GM18868 (cell line): ENCODE measurements at regions not wholly inside any gene's neighbourhood (a gene's known extent, or its start where the extent isn't known, plus 50 kb on each side); places are given as distances from the start of the nearest gene placed in this dataset.
"Not testable (repeated sequence)": the region's sequence is repeated elsewhere in the genome, so short reads cannot be mapped to it uniquely, and the experiment has no call there.

Source experiments
- ATAC-seq: cut with Tn5 transposase; IDR thresholded peaks from one replicate; pipeline ENCODE4 v1.9.1; 2021; ENCODE audit warnings: mild to moderate bottlenecking, moderate library complexity; ENCODE audit not compliant: unreplicated experiment

DNA sequence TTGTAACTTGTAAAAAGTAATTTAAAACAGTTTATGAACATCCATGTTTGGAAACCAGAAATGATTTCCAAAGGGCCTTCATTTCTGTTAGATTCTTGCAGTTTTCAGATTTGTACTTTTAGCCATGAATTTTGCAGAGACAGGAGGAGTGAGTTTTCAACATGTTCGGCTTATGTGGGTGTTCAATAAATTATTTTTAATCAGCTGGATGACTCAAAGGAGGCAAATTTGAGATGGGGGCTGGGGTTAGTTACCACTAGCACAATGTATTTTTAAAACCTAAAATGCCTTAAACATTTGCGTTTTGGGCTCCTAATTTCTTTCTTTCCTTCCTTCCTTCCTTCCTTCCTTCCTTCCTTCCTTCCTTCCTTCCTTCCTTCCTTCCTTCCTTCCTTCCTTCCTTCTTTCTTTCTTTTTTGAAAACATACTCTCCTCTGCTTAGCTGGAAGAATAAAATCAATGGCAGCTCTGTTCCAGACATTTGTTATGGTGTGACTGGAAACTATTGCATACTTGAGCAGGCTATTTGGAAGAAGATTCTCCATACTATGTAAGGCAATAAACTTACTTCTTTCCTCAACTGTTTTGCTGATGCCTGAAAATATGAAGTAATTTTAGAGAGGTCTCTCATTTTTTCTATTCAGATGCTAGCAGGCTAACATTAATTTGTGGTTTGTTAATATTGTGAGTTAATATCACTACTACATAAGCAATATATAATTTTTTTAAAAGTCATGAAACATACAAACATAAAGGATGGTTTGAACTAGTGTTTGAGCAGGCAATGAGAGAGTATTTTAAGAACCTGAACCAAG lies 394.4 kb downstream of the NYAP2 start:
- ATAC-seq = no peak

DNA sequence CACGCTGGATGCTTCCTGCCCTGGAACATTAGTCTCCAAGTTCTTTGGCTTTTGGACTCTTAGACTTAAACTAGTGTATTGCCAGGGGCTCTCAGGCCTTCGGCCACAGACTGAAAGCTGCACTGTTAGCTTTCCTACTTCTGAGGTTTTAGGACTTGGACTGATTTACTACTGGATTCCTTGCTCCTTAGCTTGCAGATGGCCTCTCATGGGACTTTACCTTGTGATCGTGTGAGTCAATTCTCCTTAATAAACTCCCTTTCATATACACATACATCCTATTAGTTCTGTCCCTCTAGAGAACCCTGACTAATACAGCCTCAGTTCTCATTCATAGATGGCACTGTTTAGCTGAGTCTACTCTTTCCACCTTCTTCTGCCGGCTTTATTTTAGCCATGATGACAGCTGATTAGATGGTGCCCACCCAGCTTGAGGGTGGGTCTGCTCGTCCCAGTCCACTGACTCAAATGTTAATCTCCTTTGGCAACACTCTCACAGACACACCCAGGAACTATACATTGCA lies 389.1 kb downstream of the NYAP2 start:
- ATAC-seq = peak; percentile 36

DNA sequence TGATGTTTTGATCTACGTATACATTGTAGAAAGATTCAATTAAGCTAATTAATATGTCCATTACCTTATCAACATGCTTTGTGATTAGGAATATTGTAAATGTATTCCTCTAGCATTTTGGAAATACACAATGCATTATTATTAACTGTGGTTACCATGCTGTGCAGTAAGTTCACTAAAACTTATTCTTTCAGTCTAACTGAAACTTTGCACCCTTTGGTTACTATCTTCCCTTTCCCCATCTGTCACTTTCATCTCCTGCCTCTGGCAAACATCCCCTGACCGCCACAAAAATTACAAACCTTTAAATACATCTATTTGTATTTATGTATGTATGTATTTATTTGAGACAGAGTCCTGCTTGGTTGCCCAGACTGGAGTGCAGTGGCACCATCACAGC lies 388.0 kb downstream of the NYAP2 start:
- ATAC-seq = no peak

DNA sequence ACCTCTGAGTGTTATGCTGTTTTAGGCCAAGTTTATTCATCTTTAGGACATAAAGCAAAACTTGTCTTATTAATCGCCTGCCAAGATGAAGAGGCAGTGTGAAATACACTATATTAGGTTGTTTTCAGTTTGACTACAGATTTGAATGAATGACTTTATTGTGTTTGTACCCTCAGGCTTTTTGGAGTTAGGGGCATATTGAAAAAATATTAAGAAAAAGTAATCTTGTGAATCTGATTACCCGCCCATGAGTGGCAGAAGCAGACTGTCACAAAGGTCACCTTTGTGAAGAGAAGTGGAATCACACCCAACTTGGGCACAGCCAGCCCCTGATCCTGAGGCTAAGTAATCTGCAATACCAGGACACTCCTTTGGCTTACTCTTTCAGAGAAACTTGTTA lies 382.5 kb downstream of the NYAP2 start:
- ATAC-seq = no peak

DNA sequence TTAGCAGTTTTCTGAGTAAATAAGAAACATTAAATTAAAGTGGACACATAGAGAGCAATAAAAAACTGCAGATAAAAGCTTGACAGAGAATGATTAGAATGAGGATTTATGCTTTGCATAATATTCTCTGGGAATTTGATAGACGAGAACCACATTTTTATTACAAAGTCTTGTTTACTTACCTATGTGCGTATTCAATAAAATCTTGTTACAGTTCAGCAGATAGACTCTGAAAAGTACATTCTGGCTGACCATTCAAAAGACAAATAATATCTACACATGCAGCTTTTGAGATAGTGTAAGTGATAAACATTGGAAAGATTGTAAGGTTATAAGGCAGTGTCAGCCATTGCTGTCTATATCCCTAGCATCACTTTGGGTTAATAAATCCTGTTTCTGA lies 381.6 kb downstream of the NYAP2 start:
- no peak for ATAC-seq

DNA sequence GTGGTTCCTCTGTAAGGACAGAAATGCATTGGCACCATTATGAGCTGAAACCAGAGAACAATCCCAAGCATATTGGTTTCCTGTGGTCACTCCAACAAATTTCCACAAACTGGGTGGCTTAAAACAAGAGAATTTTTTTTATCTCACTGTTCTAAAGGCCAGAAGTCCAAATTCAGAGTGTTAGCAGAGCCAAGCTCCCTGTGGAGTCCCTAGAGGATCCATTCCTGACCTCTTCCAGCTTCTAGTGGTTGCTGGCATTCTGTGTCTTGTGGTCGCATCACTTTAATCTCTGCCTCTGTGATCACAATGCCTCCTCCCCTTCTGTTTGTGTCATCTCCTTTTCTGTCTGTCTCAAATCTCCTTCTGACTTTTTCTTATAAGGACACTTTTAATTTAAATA lies 380.3 kb downstream of the NYAP2 start:
- ATAC-seq = no peak

DNA sequence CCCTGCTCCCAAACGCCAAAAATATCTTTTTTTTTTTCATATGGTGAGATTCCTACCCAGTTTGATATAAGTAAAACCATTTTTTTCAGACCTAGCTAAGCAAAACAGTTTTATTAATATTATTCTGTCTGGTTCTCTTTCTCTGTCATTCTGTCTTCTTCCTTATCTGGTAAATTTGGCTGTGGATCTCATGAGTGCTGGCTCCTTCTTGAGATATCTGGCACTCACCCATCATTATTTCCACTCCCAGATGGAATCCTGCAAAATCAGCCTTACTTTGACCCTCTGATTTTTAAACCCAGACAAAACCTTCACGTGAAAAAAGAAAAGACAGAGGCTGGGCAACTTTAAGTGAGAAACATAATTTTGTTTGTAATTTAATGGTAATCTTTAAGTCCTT lies 373.6 kb downstream of the NYAP2 start:
- no peak for ATAC-seq

DNA sequence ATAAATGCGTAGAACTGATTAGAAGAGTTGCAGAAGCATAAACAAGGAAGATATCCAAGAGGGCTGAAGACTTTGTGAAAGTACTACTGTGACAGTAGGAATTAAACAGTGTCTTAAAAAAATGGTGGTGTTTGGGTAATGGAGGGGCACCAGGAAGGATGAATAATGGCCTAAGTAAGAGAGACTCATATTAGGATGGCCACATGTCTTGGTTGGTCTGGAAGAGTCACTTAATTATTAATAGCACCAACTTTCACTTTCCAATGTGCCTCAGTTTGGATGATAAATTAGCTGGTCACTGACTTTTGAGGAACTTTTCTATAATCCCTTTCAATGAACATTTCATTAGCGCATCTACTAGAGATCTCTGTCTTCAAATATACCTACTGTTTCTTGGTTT lies 372.2 kb downstream of the NYAP2 start:
- no peak for ATAC-seq

DNA sequence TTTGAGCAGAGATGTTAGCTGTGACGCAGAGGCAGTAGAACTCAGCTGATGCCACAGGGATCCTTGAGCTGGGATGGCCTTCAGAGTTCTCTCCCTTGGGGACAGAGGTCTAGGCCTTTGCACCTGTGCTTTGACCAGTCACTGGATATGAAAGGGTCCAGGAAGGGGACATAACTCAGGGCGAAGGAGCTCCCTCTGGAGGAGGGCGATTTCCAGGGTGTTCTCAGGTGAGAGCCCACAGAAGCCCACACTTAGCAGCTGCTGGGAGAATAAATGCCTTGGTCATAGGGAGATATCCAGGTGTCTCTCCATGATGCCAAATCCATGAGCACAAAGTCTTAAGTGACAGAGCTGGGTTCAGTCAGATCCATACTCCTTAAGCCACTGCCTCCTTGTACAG lies 369.2 kb downstream of the NYAP2 start:
- no peak for ATAC-seq

DNA sequence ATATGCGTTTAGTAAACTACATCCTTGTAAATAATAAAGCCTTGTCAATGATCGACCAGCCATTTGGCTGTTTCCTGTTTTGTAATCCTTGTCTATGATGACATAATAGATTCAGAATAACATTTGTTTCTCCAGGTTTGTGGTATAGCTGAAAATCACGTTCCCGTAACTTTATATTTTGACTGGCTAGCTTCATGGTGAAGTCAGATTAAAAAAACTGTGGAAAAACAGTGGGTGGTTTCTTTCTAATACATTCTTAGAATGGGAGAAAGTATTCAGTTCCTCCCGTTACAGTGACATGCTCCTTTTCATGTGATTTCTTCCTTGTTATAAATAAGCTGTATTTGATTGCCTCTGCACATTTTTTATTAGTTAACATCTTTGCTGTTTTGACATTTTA lies 366.9 kb downstream of the NYAP2 start:
- ATAC-seq = no peak

DNA sequence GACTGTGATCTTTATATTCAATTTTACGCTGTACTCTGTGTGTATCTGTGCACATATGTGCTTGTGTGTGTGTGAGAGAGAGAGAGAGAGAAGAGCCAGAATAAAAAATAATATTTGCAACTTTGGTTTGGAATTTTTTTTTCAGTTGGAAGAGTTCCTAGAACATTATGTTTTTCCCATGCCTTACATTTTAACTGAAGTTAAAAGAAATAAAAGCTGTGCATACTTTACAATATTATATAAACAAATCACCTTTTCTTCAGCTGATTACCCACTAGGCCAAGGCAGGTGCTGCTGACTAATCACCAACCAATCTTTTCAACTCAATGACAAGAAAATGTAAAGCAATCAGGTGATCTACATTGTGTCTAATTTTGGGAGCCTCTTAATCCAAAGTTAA lies 366.3 kb downstream of the NYAP2 start:
- ATAC-seq = no peak

DNA sequence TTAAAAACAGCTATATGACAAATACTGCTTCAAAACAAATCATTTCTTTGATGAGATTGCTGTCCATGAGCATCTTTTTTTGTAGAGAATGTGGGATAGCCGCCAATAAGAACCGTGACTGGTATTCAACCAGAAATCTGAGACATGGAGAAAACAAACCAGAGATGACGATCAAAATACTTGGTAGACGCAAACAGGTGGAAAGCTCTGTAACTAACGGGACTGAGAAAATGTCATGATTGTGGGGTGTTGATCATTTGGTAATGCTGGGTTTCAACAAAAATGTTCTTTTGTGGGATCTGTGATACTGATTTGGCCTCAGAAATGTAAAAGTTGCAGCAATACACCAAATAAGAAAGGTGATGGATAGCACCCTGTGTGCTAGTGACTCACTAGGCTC lies 364.8 kb downstream of the NYAP2 start:
- ATAC-seq = no peak

DNA sequence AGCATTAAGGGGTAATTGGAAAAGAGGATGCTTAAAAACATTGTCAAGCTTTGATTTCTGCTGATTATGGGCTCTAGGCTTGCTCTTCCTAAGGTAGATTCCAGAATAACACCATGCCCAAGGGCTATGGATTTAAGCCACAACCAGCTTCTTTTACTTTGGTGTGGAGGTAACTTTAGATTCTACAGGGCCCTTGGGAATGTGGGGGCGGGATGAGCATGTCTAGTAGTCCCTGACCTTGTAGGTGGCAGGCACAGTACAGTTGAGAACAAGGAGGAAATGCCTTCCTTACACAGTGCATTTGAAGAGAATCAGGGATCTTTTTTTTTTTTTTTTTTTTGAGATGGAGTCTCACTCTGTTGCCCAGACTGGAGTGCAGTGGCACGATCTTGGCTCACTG lies 364.2 kb downstream of the NYAP2 start:
- no peak for ATAC-seq

DNA sequence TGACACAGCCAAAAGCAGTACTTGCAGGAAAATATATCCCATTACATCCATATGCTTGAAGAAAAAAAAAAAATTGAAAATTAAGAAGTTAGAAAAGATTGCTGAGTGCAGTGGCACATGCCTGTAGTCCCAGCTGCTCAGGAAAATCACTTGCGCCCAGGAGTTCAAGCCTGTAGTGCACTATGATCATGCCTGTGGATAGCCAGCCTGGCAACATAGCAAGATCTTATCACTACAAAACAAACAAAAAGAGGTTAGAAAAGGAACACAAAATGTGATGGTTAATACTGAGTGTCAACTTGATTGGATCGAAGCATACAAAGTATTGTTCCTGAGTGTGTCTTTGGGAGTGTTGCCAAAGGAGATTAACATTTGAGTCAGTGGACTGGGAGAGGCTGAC lies 361.9 kb downstream of the NYAP2 start:
- no peak for ATAC-seq

DNA sequence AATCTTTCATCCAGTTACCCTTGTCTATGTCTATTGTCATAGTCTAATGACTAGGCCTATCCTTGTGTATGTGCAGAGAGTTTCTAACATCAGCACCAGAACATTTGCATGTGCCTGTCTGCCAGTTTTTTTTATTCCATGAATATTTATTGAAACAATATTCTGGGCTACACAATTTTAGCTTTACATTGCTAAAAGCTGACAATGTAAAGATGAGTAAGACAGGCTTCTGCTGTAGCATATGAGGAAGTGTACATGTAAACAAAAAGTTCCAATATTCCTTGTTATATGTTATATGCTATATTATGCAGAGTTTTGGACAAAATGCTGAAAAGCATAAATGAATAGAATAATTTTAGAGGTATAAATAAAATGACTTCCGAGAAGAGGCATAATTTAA lies 357.7 kb downstream of the NYAP2 start:
- ATAC-seq = no peak

DNA sequence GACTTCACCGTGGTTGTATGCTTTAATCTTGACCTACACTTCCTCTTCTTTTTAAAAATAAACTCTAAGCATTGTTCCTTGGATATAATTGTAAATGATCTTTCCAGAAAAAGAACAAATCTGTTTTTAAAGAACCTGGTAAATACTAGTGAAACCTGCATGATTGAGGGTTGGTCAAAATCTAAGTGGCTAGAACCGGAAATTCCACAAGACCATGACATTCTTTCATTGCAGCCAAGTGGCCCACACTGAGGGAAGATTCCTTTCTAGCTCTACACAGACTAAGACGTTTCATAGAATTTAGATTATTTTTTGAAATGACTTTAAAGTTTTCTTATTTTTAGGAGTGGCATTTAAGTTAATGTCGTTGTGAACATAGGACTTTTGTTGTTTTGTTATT lies 356.7 kb downstream of the NYAP2 start:
- ATAC-seq = no peak

DNA sequence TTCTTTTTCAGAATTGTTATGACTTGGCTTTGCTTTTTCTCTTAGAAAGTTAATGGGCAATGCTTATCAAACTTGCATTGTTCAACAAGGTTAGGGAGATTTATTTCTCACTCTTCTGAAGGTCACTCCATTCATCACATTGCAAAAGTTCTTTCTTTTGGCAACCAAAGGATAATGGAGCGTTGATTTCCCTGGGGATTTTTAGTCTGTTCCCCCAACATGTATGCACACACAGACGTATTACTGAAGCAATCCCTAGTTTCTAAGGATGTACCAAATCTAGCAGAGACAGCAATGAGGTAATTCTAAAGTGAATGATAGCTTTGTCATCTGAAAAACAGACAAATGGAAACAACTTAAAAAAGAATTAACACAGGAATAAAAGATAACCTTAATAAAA lies 349.1 kb downstream of the NYAP2 start:
- ATAC-seq = no peak

DNA sequence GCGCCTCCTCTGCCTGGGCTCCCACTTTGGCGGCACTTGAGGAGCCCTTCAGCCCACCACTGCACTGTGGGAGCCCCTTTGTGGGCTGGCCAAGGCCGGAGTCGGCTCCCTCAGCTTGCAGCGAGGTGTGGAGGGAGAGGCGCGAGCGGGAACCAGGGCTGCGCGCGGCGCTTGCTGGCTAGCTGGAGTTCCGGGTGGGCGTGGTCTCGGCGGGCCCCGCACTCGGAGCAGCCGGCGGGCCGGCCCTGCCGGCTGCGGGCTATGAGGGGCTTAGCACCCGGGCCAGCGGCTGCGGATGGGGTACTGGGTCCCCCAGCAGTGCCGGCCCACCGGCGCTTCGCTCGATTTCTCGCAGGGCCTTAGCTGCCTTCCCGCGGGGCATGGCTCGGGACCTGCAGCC lies 344.5 kb downstream of the NYAP2 start:
- ATAC-seq = not testable (repeated sequence)

DNA sequence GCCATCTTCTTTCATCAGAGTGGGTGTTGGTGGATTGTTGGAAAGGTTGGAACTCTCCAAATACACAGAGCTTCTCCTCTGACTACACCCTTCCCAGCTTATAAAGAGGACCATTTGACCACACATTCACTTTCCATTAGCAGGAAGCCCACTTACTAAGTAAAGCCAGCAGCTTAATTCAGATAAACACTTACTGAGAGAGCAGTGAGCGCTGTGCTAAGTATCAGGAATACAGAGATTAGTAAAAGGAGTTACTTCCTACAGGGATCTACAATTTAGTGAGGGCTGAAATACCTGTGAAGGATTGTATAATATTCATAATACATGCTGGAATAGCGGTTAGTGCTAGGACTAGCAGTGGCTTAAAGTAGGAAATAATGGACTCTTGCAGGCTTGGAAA lies 343.0 kb downstream of the NYAP2 start:
- no peak for ATAC-seq

DNA sequence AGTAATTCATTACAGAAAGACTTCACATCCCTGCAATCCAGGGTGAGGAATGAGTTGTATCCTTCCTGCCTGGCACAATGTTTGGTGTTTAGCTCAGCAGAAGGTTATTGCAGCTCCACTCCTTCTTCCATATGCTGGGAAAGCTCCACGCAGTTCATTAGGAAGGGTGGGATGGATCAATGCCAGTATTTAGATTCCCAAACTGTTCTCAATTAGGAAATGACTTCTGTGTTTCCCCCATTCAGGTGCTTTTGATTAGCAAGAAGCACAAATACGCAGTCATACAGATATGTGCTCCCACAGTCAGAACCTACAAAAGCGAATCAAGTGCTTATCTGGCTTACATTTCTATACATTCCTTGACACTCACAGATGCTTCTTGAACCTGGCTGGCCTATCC lies 340.6 kb downstream of the NYAP2 start:
- ATAC-seq = no peak

DNA sequence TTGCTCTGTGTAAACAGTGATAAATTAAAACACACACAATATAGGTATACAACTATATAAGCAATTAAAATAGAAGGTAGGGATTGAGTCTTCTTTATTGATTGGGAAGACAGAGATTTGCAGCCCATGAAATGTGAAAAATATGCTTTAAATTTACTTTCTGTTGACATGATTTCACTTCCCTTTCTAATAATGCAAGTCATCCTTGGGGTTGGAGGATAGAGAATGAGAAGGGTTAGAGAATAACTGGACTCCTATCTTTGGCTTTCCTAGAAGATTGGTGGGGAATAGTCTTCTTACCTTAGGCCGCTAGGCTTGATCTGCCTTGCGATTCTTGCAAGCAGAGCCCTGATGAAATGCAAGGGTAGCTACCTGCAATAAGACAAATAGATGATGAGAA lies 339.8 kb downstream of the NYAP2 start:
- no peak for ATAC-seq

DNA sequence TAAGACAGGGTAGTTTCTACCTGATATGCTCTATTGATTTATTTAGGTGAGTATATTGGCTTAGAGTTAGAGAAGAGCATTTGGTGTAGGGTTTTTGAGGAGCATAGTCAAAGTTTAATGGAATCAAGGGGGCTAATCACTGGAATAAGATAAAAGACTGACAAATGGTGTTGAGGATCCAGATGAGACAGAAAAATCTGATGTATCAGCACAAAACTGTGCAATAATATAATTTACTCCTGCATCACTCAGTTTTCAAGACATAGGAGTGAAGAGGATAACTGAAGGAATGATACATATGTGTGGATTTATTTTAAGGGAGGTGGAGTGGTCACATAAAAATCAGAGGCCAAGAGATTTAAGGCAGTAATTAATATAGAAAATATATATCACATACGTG lies 339.2 kb downstream of the NYAP2 start:
- ATAC-seq = no peak

DNA sequence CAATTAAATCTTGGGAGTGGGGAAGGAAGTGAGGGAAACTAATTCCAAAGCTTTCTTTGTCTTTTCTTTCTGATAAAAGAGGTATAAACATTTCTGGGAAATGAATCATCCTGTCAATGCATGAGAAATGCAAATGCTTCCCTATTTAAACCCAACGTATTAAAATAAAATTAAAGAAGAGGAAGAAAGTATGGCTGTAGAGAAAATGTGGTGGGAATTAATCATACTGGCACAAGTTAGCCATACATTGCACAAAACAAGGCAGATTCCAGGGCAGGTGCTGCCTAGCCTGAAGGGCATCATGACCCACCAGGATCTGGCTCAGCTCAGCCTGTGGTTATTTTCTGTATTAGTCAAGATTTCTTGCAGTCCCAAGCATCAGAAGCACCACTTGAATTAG lies 338.0 kb downstream of the NYAP2 start:
- no peak for ATAC-seq
